ENCODE measurements at regions not wholly inside any gene's neighbourhood (a gene's known extent, or its start where the extent isn't known, plus 50 kb on each side); places are given as distances from the start of the nearest gene placed in this dataset.

- TF ChIP-seq CTCF (IDR thresholded peaks at IDR 0.05) (no peak), POLR2A (IDR thresholded peaks at IDR 0.05) (no peak)
Measured at GRCh38 chr5:160923936-160924710, 72.1 kb upstream of the ATP10B start.

All from lower leg skin (tissue), 3 donors.